Effector memory CD4-positive, alpha-beta T cell (primary cell): ENCODE measurements at regions not wholly inside any gene's neighbourhood (a gene's known extent, or its start where the extent isn't known, plus 50 kb on each side); places are given as distances from the start of the nearest gene placed in this dataset.

ENCODE experiments used
- DNase-seq, 3 donors: peaks; one replicate each; pipeline ENCODE4 v3.0.0-alpha.2; 2020
- H3K27ac ChIP-seq: 2 replicates; pipeline ENCODE4 v1.7.0; 2013; ENCODE audit warnings: mild to moderate bottlenecking, low read length, moderate library complexity; ENCODE audit not compliant: insufficient read depth, poor library complexity, severe bottlenecking
- H3K27me3 ChIP-seq: replicated peaks from 2 replicates; pipeline ENCODE4 v1.7.0; 2013; ENCODE audit warnings: mild to moderate bottlenecking, low read length; ENCODE audit not compliant: insufficient read depth, control insufficient read depth, poor library complexity, severe bottlenecking
- H3K36me3 ChIP-seq: 2 replicates; pipeline ENCODE4 v1.7.0; 2013; ENCODE audit warnings: mild to moderate bottlenecking, low read length, moderate library complexity; ENCODE audit not compliant: control insufficient read depth, insufficient read depth
- H3K4me1 ChIP-seq: 2 replicates; pipeline ENCODE4 v1.7.0; 2013; ENCODE audit warnings: low read length, mild to moderate bottlenecking; ENCODE audit not compliant: control insufficient read depth, insufficient read depth, poor library complexity, severe bottlenecking
- H3K4me3 ChIP-seq: 2 replicates; pipeline ENCODE4 v1.7.0; 2013; ENCODE audit warnings: low read length, low read depth, mild to moderate bottlenecking; ENCODE audit not compliant: insufficient read depth, poor library complexity, severe bottlenecking
- H3K9me3 ChIP-seq: 2 replicates; pipeline ENCODE4 v1.7.0; 2013; ENCODE audit warnings: mild to moderate bottlenecking, low read length, moderate library complexity; ENCODE audit not compliant: control insufficient read depth

DNA sequence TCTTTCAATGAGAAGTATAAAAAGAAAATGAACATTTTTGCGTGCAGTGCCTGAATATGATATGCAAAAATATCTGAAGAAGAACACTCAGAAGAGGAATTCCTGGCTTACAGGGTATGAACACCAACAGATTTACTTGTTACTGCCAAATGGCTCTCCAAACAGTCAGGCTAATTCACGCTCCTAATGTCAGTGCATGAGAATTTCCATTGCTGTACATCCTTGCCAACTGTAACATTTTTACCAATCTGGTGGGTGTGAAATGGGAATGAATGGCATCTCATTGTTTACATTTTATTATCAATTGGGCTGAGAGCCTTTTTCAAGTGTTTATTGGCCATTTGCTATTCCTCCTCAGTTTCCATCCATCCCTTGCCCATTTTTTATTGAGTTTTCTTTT, 365.3 kb upstream of the MAP3K7 start:
- no peak overlapping the region for H3K4me3 ChIP-seq
- DNase-seq: no peak
- no peak overlapping the region for H3K27ac ChIP-seq
- no peaks in the 10 kb centered on the region for H3K27me3 ChIP-seq
- no peaks in the 10 kb centered on the region for H3K9me3 ChIP-seq
- no peaks in the 10 kb centered on the region for H3K36me3 ChIP-seq
- no peaks in the 10 kb centered on the region for H3K4me1 ChIP-seq

DNA sequence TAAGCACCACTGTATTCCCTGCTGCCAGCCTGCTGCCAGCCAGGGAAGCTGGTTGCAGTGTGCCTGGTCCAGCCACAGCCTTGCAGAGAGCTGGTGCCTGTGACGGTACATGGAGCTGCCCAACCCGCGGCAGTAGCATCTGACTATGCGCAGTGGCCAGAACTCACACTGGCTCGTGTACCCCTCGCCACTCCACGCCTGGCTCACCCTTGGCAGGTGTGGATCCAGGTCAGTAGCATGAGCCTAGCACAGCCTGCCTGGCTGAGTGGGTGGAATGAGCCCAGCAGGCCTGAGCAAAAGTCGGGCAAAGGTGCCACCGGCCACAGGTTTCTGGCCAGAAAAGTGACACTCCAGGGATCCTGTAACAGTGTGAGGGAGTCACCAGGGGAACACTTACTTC, 361.7 kb upstream of the MAP3K7 start:
- Histone ChIP-seq H3K4me1 (no peaks in the 10 kb centered on the region), H3K9me3 (no peaks in the 10 kb centered on the region), H3K27ac (no peak overlapping the region), H3K4me3 (no peak overlapping the region), H3K36me3 (no peaks in the 10 kb centered on the region), H3K27me3 (no peaks in the 10 kb centered on the region)
- DNase-seq: no peak

DNA sequence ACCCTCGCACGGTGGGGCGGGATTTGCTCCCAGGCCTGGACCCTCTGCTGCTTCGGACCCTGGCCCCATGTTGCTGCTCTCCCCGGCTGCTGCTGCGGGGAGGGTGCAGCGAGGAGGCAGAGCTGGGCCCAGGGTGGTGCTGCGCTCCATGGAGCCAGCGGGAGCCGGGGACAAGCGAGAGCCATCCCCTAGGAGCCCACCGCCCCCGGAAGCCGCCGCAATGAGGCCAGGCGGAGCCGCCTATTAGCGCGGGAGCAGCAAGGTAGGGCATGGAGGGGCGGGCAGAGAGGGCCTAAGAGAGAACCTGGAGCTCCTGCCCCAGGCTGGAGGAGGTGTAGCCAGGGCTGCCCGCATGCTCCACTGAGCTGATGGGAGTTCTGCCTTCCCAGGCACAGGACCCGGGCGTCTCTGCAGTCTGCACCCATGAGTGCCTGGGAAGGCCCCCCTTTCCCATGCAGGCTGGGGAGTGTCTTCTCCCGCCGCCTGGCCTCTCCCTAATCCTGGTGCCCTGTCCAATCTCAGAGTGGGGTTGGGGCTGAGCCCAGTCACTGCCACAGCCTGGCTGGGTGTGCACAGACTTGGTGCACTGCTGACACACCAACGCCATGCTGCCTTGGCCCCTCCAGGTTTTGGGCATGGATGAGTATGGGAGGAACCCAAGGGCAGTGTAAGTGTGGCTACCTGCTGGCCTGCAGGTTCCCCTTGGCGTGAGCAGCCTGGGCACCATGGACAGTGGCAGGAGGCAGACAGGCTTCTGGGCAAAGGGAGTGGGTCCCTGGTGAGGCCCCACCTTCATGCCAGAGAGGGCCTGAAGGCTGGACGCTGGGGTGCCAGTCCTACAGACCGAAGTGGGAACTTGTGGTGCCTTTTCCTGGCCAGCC, 360.6 kb upstream of the MAP3K7 start:
- Histone ChIP-seq H3K4me3 (no peak overlapping the region), H3K27me3 (no peaks in the 10 kb centered on the region), H3K4me1 (no peaks in the 10 kb centered on the region), H3K27ac (no peak overlapping the region), H3K9me3 (no peaks in the 10 kb centered on the region), H3K36me3 (no peaks in the 10 kb centered on the region)
- DNase-seq: no peak

DNA sequence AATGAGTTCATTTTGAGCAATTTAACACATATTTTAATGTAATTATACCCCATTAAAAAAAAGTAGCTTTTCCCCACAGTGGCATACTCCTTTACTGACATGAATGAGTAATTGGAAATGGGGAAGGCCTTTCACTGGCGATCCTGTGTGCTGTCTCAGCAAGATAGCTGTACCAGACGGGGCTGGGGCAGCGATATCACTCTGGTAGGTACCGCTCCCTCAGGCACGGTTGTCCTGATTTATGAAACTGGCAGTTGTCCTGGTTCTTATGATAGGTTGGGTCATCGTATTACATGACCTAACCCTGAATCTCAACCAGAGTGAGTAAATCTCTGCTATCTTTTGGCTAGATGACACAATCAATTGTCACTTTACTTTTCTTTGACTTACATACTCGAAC, 355.0 kb upstream of the MAP3K7 start:
- Histone ChIP-seq H3K9me3 (no peaks in the 10 kb centered on the region), H3K27me3 (no peaks in the 10 kb centered on the region), H3K4me3 (no peak overlapping the region), H3K36me3 (no peaks in the 10 kb centered on the region), H3K4me1 (no peaks in the 10 kb centered on the region), H3K27ac (no peak overlapping the region)
- no peak for DNase-seq

DNA sequence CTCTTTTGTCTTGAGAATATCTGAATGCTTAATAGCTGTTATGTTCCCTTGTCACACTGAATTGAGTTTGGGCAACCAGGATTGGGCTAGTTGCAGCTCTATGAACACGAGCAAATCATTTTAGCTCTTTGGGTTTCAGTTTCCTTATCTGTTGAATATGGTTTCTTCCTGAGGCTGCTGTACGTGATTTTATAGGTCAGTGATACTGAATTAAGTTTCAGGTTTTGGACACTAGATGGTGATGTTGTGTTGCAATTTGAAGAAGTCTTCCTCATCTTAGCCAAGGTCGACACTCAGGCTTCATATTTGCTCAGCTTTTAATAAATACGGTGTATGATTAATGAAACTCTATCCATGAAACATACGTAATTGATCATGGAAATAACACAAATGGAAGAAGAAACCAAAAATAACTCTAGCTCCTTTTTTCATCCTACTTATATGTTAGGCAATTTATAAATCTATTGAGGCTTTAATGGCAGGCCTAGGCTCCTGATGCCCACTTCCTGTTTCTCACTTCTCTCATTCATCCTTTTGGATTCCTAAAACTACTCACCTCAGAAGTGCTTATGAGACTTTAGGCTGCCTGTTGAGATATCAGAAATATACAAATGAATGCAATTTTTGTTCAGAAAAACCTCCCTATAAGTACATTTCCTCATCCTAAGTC, 354.1 kb upstream of the MAP3K7 start:
- Histone ChIP-seq H3K27ac (no peak overlapping the region), H3K36me3 (no peaks in the 10 kb centered on the region), H3K4me1 (no peaks in the 10 kb centered on the region), H3K4me3 (peak overlapping the region; percentile 15), H3K27me3 (no peaks in the 10 kb centered on the region), H3K9me3 (no peaks in the 10 kb centered on the region)
- no peak for DNase-seq

DNA sequence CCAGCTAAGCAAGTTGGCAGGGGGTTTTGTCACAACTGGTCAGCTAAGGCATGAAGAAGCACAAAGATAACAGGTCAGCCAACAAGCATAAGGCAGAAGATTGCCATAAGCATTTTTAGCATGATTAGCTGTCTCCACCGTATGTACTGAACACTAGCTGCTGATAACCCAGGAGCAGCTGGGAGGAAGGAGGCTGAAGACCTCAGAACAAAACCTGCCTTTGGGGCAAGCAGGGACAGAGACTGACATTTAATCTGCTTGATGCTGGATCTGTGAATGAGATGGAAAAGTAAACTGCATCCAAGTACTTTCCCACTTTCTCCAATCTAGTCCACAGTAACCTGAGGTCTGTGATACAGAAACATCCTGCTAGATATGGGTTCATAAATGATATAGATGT, 353.0 kb upstream of the MAP3K7 start:
- Histone ChIP-seq H3K4me1 (no peaks in the 10 kb centered on the region), H3K27ac (no peak overlapping the region), H3K27me3 (no peaks in the 10 kb centered on the region), H3K36me3 (no peaks in the 10 kb centered on the region), H3K9me3 (no peaks in the 10 kb centered on the region), H3K4me3 (no peak overlapping the region)
- no peak for DNase-seq

DNA sequence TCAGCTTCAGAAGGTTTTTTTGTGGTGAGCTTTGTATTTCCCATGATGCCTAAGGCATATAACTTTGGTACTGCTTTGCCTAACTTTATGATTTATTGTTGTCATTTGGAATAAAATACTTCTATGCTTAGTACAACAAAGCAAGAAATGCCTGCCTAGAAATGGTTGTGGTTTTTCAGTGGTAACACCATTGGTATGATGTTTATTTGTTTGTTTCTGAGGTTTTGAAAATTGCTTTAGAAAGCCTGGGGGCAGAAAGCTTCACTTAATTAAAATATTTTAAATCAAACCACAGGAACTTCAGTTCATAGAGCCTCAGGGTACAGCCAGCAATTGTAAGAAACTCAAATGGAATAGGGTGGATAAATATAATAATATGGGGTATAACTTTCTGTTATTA, 351.2 kb upstream of the MAP3K7 start:
- Histone ChIP-seq H3K27me3 (no peaks in the 10 kb centered on the region), H3K4me3 (no peak overlapping the region), H3K9me3 (no peaks in the 10 kb centered on the region), H3K27ac (no peak overlapping the region), H3K4me1 (no peaks in the 10 kb centered on the region), H3K36me3 (no peaks in the 10 kb centered on the region)
- DNase-seq: no peak

DNA sequence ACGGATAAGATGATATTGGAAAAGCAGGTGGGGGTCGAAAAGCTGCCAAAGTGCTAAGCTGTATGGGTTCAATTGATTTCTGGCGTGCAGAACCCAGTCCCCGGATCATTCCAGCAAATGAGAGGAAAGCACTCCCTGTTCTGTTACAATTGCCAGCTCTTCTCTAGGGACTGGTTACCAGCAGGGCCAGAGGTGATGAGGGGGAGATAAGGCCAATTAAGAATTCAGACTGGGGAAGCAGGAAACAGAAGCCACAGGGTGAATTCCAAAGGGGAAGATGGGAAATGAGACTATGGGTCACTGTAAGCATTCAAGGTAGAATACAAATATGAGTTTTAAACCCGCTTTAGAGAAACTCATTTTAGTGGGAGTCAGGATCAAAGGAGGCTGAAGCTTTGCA, 349.4 kb upstream of the MAP3K7 start:
- Histone ChIP-seq H3K27me3 (no peaks in the 10 kb centered on the region), H3K4me3 (no peak overlapping the region), H3K36me3 (no peaks in the 10 kb centered on the region), H3K27ac (no peak overlapping the region), H3K4me1 (no peaks in the 10 kb centered on the region), H3K9me3 (no peaks in the 10 kb centered on the region)
- no peak for DNase-seq

DNA sequence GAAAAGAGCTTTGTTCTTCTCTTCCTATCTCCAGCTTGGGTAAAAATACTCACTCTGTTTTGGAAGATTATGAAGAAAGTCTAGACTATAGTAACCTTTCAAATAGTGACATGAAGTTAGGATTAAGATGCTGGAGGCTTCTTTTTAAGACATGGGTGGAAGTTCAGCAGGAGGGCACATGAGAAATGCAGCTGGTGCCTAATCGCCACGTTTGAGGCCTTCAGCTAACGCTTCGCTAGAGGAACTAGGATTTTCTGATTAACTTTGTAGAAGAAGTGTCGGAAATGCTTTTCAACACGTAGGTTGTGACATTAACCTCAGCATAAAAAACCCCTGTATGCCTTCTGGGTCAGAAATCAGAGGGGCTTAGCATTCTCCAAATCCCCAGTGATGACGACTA, 348.1 kb upstream of the MAP3K7 start:
- no peaks in the 10 kb centered on the region for H3K27me3 ChIP-seq
- no peak overlapping the region for H3K27ac ChIP-seq
- no peaks in the 10 kb centered on the region for H3K9me3 ChIP-seq
- no peaks in the 10 kb centered on the region for H3K4me1 ChIP-seq
- H3K36me3 ChIP-seq: no peaks in the 10 kb centered on the region
- H3K4me3 ChIP-seq: no peak overlapping the region
- no peak for DNase-seq

DNA sequence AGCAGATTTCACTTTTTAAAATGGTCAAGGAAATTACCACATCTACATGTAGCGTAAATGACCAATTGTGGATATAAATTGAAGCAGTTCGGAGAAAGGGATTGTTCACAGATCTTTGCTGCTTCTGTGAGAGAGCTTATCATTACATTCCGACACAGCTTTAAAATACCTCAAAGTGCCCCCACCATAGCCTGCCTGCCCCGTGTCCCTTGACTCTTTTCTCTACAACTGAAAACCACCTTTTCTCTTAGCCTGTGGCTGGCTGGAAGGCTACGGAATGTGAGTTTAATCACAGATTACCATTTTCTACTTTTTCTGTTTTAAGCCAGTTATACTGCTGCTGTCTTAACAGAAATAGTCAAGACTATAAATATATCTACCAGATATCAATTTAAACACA, 347.2 kb upstream of the MAP3K7 start:
- DNase-seq: no peak
- Histone ChIP-seq H3K4me3 (no peak overlapping the region), H3K4me1 (no peaks in the 10 kb centered on the region)

More for the DNA sequence above, 347.2 kb upstream of the MAP3K7 start:
- Histone ChIP-seq H3K27me3 (no peaks in the 10 kb centered on the region), H3K36me3 (no peaks in the 10 kb centered on the region), H3K27ac (no peak overlapping the region), H3K9me3 (no peaks in the 10 kb centered on the region)
